ENCODE measurements at regions not wholly inside any gene's neighbourhood (a gene's known extent, or its start where the extent isn't known, plus 50 kb on each side); places are given as distances from the start of the nearest gene placed in this dataset.

DNA sequence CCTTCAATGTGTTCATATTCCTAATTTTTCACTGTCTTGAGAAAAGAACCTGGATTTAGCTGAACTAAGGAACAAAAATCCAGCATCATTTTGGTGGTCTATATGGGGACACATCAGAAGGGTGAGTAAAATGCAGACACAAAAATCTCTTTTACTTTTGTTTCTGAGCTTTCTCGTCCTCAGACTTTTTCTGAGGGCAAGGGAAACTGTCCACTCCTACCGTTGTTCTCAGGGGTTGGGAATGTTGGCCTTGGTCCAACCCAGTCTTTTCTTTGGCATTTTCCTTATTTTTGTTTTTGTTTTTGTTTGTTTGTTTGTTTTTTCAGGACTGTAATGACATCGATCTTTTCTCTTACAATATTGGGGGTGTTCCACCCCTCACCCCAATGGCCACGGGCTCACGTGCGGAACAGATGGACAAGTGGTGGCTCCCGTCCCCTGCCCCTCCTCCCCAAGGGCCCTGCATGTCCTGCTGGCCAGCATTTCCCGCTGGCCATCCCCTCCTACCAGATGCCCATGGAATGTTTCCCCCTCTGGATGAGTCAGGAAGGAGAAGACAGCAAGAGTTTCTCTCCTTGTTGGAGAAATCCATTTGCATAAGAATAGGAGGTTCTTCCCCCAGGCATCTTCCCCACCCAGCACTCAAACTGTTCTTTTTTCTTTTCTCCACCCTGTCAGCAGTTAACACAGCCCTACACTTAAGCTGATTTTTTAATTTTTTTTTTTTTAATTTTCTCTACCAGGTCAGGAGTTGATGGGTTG is 305.4 kb upstream of the NDST4 start:
- TF ChIP-seq, protein P1, sequence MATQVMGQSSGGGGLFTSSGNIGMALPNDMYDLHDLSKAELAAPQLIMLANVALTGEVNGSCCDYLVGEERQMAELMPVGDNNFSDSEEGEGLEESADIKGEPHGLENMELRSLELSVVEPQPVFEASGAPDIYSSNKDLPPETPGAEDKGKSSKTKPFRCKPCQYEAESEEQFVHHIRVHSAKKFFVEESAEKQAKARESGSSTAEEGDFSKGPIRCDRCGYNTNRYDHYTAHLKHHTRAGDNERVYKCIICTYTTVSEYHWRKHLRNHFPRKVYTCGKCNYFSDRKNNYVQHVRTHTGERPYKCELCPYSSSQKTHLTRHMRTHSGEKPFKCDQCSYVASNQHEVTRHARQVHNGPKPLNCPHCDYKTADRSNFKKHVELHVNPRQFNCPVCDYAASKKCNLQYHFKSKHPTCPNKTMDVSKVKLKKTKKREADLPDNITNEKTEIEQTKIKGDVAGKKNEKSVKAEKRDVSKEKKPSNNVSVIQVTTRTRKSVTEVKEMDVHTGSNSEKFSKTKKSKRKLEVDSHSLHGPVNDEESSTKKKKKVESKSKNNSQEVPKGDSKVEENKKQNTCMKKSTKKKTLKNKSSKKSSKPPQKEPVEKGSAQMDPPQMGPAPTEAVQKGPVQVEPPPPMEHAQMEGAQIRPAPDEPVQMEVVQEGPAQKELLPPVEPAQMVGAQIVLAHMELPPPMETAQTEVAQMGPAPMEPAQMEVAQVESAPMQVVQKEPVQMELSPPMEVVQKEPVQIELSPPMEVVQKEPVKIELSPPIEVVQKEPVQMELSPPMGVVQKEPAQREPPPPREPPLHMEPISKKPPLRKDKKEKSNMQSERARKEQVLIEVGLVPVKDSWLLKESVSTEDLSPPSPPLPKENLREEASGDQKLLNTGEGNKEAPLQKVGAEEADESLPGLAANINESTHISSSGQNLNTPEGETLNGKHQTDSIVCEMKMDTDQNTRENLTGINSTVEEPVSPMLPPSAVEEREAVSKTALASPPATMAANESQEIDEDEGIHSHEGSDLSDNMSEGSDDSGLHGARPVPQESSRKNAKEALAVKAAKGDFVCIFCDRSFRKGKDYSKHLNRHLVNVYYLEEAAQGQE (IDR thresholded peaks at IDR 0.05; ENCODE audit: insufficient read depth in 1 of 2, low read depth in 2 of 2, low read length in 2 of 2), result no peak
- TF ChIP-seq POLR2AphosphoS5 (IDR thresholded peaks at IDR 0.05; ENCODE audit: low read depth, low read length), result no peak

Measured in PFSK-1 (cell line).